ENCODE measurements at regions not wholly inside any gene's neighbourhood (a gene's known extent, or its start where the extent isn't known, plus 50 kb on each side); places are given as distances from the start of the nearest gene placed in this dataset.

GRCh38 chr16:87093804-87094555, 223.2 kb downstream of the C16orf95 start:
- peaks cover 13% of the 10 kb centered on the region for H3K27me3 Mint-ChIP-seq (ENCODE audit: low read depth)
- H3K4me1 Mint-ChIP-seq: peaks cover 15% of the 10 kb centered on the region
- no peak overlapping the region for H3K4me3 Mint-ChIP-seq
- no peaks in the 10 kb centered on the region for H3K36me3 Mint-ChIP-seq
- peak in 1 of 2 experiments; percentile 32 for DNase-seq (ENCODE audit: low spot score in 2 of 2, unreplicated experiment in 2 of 2)
- TF ChIP-seq CTCF (IDR thresholded peaks at IDR 0.05; ENCODE audit: unreplicated experiment): no peak
- no peaks in the 10 kb centered on the region for H3K9me3 Mint-ChIP-seq
- no peak overlapping the region for H3K27ac Mint-ChIP-seq

GRCh38 chr16:87094556-87094865, 222.7 kb downstream of the C16orf95 start:
- no peak for TF ChIP-seq CTCF (IDR thresholded peaks at IDR 0.05; ENCODE audit: unreplicated experiment)
- H3K4me3 Mint-ChIP-seq: no peak overlapping the region
- peak in 1 of 2 experiments; percentile 11 for DNase-seq (ENCODE audit: low spot score in 2 of 2, unreplicated experiment in 2 of 2)
- peaks cover 13% of the 10 kb centered on the region for H3K27me3 Mint-ChIP-seq (ENCODE audit: low read depth)
- no peaks in the 10 kb centered on the region for H3K36me3 Mint-ChIP-seq
- H3K27ac Mint-ChIP-seq: no peak overlapping the region
- H3K4me1 Mint-ChIP-seq: peaks cover 17% of the 10 kb centered on the region
- no peaks in the 10 kb centered on the region for H3K9me3 Mint-ChIP-seq

GRCh38 chr16:87095271-87095670, 221.9 kb downstream of the C16orf95 start:
- DNase-seq (ENCODE audit: low spot score in 2 of 2, unreplicated experiment in 2 of 2): peak in 1 of 2 experiments; percentile 20
- Mint-ChIP-seq H3K27ac (no peak overlapping the region), H3K4me3 (no peak overlapping the region)

DNA sequence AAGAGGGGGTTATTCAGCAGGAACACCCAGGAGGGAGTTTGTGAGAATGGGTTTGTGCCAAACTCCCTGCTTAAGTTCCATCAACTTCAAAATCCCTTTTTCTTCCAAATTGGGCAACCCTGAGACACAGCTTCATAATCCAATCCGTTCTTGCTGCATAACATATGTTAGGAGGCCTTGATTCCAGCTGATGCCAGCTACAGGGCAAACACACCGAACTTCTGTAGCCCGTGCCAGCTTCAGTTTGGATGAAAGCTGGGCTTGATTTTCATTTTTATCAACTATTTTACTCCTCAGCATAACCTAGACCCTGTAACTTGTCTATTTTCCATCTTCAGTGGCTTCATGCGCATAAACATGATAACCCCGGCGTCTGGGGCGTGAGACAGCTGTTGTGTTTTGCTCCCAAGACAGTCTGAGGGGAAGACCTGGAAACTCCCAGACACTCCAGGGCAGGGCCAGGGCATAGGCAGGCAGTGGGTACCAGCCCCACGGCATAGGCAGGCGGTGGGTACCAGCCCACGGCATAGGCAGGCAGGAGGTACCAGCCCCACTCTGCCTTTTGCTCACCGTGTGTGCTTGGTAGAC, 220.4 kb downstream of the C16orf95 start:
- no peak overlapping the region for H3K27ac Mint-ChIP-seq
- peaks cover 19% of the 10 kb centered on the region for H3K4me1 Mint-ChIP-seq
- H3K27me3 Mint-ChIP-seq (ENCODE audit: low read depth): peaks cover 4% of the 10 kb centered on the region
- no peaks in the 10 kb centered on the region for H3K9me3 Mint-ChIP-seq
- DNase-seq (ENCODE audit: low spot score in 2 of 2, unreplicated experiment in 2 of 2): peak in 1 of 2 experiments; percentile 16
- TF ChIP-seq CTCF (IDR thresholded peaks at IDR 0.05; ENCODE audit: unreplicated experiment): no peak
- H3K36me3 Mint-ChIP-seq: no peaks in the 10 kb centered on the region
- H3K4me3 Mint-ChIP-seq: no peak overlapping the region

More at GRCh38 chr16:87095271-87095670, 221.9 kb downstream of the C16orf95 start:
- H3K9me3 Mint-ChIP-seq: no peaks in the 10 kb centered on the region
- no peaks in the 10 kb centered on the region for H3K36me3 Mint-ChIP-seq
- peaks cover 19% of the 10 kb centered on the region for H3K4me1 Mint-ChIP-seq
- H3K27me3 Mint-ChIP-seq (ENCODE audit: low read depth): peaks cover 9% of the 10 kb centered on the region
- TF ChIP-seq CTCF (IDR thresholded peaks at IDR 0.05; ENCODE audit: unreplicated experiment): no peak

DNA sequence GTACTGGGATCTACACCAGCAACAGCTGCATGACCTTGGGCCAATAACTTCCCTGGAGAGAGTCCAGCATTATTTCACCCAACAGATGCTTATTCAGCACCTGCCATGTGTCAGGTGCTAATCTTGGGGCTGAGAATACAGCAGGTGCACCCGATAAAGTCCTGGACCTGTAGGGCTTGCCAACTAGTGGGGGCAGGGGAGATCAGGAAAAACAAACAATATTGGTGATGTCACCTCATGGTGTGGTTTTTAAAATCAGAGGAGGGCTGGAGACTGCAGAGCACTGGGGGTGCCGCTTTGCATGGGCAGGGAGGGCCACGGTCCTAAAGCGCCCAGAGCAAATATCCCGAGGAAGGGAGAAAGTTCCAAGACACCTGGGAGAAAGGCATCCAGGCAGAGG, 218.8 kb downstream of the C16orf95 start:
- no peak for TF ChIP-seq CTCF (IDR thresholded peaks at IDR 0.05; ENCODE audit: unreplicated experiment)
- Mint-ChIP-seq H3K4me3 (no peak overlapping the region), H3K27me3 (ENCODE audit: low read depth) (no peaks in the 10 kb centered on the region), H3K9me3 (no peaks in the 10 kb centered on the region), H3K27ac (no peak overlapping the region), H3K36me3 (no peaks in the 10 kb centered on the region), H3K4me1 (peaks cover 19% of the 10 kb centered on the region)
- DNase-seq (ENCODE audit: low spot score in 2 of 2, unreplicated experiment in 2 of 2): no peak
